OCI-LY1 (cell line): ENCODE measurements at regions not wholly inside any gene's neighbourhood (a gene's known extent, or its start where the extent isn't known, plus 50 kb on each side); places are given as distances from the start of the nearest gene placed in this dataset.

ENCODE experiments used
- H2AFZ ChIP-seq: fragments of 200-600 bp; sonication (generic), shearing (Covaris generic); 2 replicates; pipeline ENCODE4 v1.6.0; 2014; ENCODE audit warnings: antibody characterized with exemption, mild to moderate bottlenecking, low read length
- H3F3A ChIP-seq: fragments of 200-600 bp; sonication (generic), shearing (Covaris generic); 2 replicates; pipeline ENCODE4 v1.6.0; 2014; ENCODE audit warnings: mild to moderate bottlenecking, antibody characterized with exemption, low read length, moderate library complexity; ENCODE audit not compliant: insufficient read depth
- H3K27ac ChIP-seq: fragments of 200-600 bp; sonication (generic); 2 replicates; pipeline ENCODE4 v1.5.1; 2014; ENCODE audit warnings: low read length, mixed run types, mild to moderate bottlenecking, low read depth; ENCODE audit not compliant: poor library complexity, severe bottlenecking
- H3K27me3 ChIP-seq: fragments of 200-600 bp; sonication (generic); 2 replicates; pipeline ENCODE4 v1.6.0; 2014; ENCODE audit warnings: antibody characterized with exemption, mild to moderate bottlenecking, low read length, moderate library complexity; ENCODE audit not compliant: insufficient read depth
- H3K36me3 ChIP-seq: fragments of 200-600 bp; sonication (generic); 2 replicates; pipeline ENCODE4 v1.6.1; 2014; ENCODE audit warnings: mild to moderate bottlenecking, antibody characterized with exemption, low read length, moderate library complexity, mixed read lengths; ENCODE audit not compliant: insufficient read depth
- H3K4me1 ChIP-seq: fragments of 200-600 bp; sonication (generic); 2 replicates; pipeline ENCODE4 v1.5.1; 2014; ENCODE audit warnings: mild to moderate bottlenecking, low read length, moderate library complexity; ENCODE audit not compliant: insufficient read depth, severe bottlenecking
- H3K4me2 ChIP-seq: fragments of 200-600 bp; sonication (generic), shearing (Covaris generic); 2 replicates; pipeline ENCODE4 v1.6.1; 2014; ENCODE audit warnings: low read length
- H3K4me3 ChIP-seq: fragments of 200-600 bp; sonication (generic); 2 replicates; pipeline ENCODE4 v1.5.1; 2014; ENCODE audit warnings: low read length, low read depth, mild to moderate bottlenecking, mixed read lengths; ENCODE audit not compliant: poor library complexity, severe bottlenecking
- H3K79me2 ChIP-seq: fragments of 200-600 bp; shearing (Covaris generic); 2 replicates; pipeline ENCODE4 v1.6.1; 2016; ENCODE audit warnings: mixed run types, low read length, mixed read lengths; ENCODE audit not compliant: insufficient read depth
- H3K9ac ChIP-seq: fragments of 200-600 bp; sonication (generic), shearing (Covaris generic); 2 replicates; pipeline ENCODE4 v1.6.1; 2014; ENCODE audit warnings: mild to moderate bottlenecking, low read length, mixed read lengths
- H3K9me2 ChIP-seq: fragments of 200-600 bp; sonication (generic), shearing (Covaris generic); 2 replicates; pipeline ENCODE4 v1.6.1; 2014; ENCODE audit warnings: low read depth, mild to moderate bottlenecking, low read length, mixed read lengths
- H3K9me3 ChIP-seq: fragments of 200-600 bp; shearing (Covaris generic); 2 replicates; pipeline ENCODE4 v1.6.1; 2014; ENCODE audit warnings: low read length, mixed read lengths
- H4K20me1 ChIP-seq: fragments of 200-600 bp; sonication (generic), shearing (Covaris generic); 2 replicates; pipeline ENCODE4 v1.6.0; 2016; ENCODE audit warnings: mild to moderate bottlenecking, low read length; ENCODE audit not compliant: insufficient read depth
- EZH2 ChIP-seq: fragments of 200-600 bp; sonication (generic), shearing (Covaris generic); IDR thresholded peaks from 2 replicates; pipeline ENCODE4 v1.8.0; 2017; ENCODE audit warnings: borderline replicate concordance, mixed run types, mild to moderate bottlenecking, antibody characterized with exemption, low read length, moderate library complexity, mixed read lengths
- TF ChIP-seq, protein P1 (sequence below): fragments of 200-600 bp; sonication (generic), shearing (Covaris generic); IDR thresholded peaks from 2 replicates; pipeline ENCODE4 v1.5.1; 2017; ENCODE audit warnings: mild to moderate bottlenecking, antibody characterized with exemption, low read length, moderate library complexity, mixed read lengths

DNA sequence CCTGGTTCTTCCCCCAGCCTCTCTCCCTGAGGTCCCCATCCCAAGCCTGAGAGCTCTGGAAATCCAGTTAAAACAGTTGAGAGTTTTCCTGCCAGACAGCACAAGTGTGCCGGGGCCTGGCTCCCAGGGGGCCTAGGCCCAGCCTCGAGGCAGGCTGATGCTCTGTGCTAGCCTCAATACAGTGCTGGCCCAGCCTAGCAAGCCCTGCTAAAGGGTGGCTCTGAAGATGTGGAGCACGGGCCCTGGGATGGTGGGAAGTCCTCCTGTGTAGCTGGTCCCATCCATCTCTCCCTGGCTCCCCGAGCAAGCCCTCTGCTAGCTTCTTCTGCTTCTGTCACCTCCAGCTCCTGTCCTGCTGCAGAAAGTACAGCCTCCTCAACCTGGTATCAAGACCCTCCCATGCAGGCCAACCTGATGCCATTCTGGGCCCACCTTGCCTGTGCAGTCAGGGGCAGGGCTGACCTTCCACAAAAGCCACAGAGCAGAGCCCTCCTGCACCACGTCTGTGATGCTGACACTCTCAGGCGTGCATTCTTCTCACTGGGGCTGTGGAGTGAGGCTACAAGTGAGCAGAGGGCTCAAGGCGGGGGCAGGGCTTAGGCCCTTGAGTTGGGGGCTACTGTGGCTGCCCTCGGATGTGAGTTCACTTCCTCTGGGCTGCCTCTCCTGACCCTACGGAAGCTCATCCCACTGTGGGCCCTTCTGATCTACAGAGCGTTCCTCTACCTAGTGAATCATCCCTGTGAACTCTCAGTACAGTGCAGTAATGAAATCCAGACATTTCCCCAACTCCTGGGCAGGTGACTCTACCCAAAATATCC lies 60.1 kb upstream of the LAPTM4A start:
- no peaks in the 10 kb centered on the region for H3K9me3 ChIP-seq
- peaks cover 6% of the 10 kb centered on the region; the same call in 1 of the 2 replicates for H3K27me3 ChIP-seq
- H3K79me2 ChIP-seq = no peaks in the 10 kb centered on the region
- H3K36me3 ChIP-seq = no peaks in the 10 kb centered on the region
- H3K4me2 ChIP-seq = no peak overlapping the region
- H3F3A ChIP-seq = no peaks in the 10 kb centered on the region
- no peaks in the 10 kb centered on the region for H3K9me2 ChIP-seq
- H3K4me3 ChIP-seq = no peak overlapping the region
- no peak overlapping the region for H3K9ac ChIP-seq
- H4K20me1 ChIP-seq = no peaks in the 10 kb centered on the region
- H2AFZ ChIP-seq = no peak overlapping the region
- no peaks in the 10 kb centered on the region for H3K4me1 ChIP-seq
- H3K27ac ChIP-seq = no peak overlapping the region
- TF ChIP-seq EZH2 = no peak
- TF ChIP-seq, protein P1, sequence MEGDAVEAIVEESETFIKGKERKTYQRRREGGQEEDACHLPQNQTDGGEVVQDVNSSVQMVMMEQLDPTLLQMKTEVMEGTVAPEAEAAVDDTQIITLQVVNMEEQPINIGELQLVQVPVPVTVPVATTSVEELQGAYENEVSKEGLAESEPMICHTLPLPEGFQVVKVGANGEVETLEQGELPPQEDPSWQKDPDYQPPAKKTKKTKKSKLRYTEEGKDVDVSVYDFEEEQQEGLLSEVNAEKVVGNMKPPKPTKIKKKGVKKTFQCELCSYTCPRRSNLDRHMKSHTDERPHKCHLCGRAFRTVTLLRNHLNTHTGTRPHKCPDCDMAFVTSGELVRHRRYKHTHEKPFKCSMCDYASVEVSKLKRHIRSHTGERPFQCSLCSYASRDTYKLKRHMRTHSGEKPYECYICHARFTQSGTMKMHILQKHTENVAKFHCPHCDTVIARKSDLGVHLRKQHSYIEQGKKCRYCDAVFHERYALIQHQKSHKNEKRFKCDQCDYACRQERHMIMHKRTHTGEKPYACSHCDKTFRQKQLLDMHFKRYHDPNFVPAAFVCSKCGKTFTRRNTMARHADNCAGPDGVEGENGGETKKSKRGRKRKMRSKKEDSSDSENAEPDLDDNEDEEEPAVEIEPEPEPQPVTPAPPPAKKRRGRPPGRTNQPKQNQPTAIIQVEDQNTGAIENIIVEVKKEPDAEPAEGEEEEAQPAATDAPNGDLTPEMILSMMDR = no peak

DNA sequence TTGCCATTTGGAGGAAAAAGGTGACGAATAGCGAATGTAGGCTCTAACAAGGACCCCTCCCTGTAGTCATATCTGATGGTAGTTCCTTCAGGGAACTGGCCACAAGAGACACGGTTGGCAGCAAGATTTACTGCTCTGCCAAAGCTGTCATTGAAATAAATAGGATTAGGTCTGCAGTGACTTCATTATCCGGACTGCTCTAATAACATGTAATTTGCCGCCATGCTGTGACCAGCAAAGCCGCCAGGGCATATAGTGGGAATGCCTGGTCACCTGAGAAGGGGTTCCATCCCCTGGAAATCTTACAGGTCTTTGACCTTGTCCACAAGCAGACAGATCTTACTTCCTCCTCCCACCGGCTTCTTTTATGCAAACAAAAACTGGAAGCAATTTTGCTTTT lies 59.4 kb upstream of the LAPTM4A start:
- Histone ChIP-seq H3K4me1 (no peaks in the 10 kb centered on the region), H3K9me3 (no peaks in the 10 kb centered on the region), H3F3A (no peaks in the 10 kb centered on the region), H3K4me2 (no peak overlapping the region), H3K9ac (no peak overlapping the region), H3K4me3 (no peak overlapping the region), H3K36me3 (no peaks in the 10 kb centered on the region), H3K27me3 (peaks cover 6% of the 10 kb centered on the region), H2AFZ (no peak overlapping the region), H4K20me1 (no peaks in the 10 kb centered on the region), H3K79me2 (no peaks in the 10 kb centered on the region), H3K9me2 (no peaks in the 10 kb centered on the region), H3K27ac (no peak overlapping the region)
- TF ChIP-seq, protein P1 = no peak
- TF ChIP-seq EZH2 = no peak

DNA sequence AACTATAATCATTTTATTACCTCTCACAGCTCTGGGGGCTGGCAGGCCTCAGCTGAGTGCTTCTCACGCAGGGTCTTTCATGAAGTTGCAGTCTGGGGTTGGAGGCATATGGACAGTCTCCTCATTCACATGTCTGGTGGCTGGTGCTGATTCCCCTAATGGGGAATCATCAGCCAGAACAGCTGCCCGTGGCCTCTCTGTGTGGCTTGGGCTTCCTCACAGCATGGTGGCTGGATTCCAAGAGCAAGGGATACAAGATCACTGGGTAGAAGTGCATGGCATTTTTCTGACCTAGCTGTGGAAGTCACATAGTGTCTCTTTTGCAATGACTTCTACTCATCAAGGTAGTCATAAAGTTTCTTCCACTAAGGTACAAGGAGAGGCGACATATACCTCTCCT lies 59.0 kb upstream of the LAPTM4A start:
- Histone ChIP-seq H3K4me3 (no peak overlapping the region), H3K27me3 (peaks cover 6% of the 10 kb centered on the region), H3K79me2 (no peaks in the 10 kb centered on the region), H3K4me2 (no peak overlapping the region), H4K20me1 (no peaks in the 10 kb centered on the region), H3K27ac (no peak overlapping the region), H3K9me3 (no peaks in the 10 kb centered on the region), H3K4me1 (no peaks in the 10 kb centered on the region), H2AFZ (no peak overlapping the region), H3K36me3 (no peaks in the 10 kb centered on the region), H3K9ac (no peak overlapping the region), H3F3A (no peaks in the 10 kb centered on the region), H3K9me2 (no peaks in the 10 kb centered on the region)
- TF ChIP-seq, protein P1 = no peak
- TF ChIP-seq EZH2 = no peak
